Heart left ventricle (tissue), 16 donors: ENCODE measurements at regions not wholly inside any gene's neighbourhood (a gene's known extent, or its start where the extent isn't known, plus 50 kb on each side); places are given as distances from the start of the nearest gene placed in this dataset.

ENCODE experiments used
- ATAC-seq, 4 donors: fragments of 200-7000 bp; cut with Tn5 transposase; one replicate each; pipeline ENCODE4 v1.9.1; 2020 to 2022; ENCODE audit warnings: moderate library complexity in 4 of 4, mild to moderate bottlenecking in 3 of 4, moderate number of reproducible peaks in 1 of 4
- DNase-seq, 5 donors: peaks; one replicate each; pipeline ENCODE4 v3.0.0-alpha.2; 2020
- H3K27ac ChIP-seq, 12 donors: fragments of 200-600 bp; sonication (generic) in 4 of 12; one replicate each; pipeline versions ENCODE4 v1.5.0 to v1.8.0; 2016 to 2022; ENCODE audit warnings: mild to moderate bottlenecking in 2 of 12
- H3K27me3 ChIP-seq, 9 donors: fragments of 200-600 bp; sonication (generic) in 2 of 9; one replicate each; pipeline versions ENCODE4 v1.5.1 to v1.8.0; 2016 to 2022; ENCODE audit warnings: mild to moderate bottlenecking in 3 of 9
- H3K36me3 ChIP-seq, 9 donors: fragments of 200-600 bp; sonication (generic) in 2 of 9; one replicate each; pipeline versions ENCODE4 v1.5.0 to v1.8.0; 2018 to 2022; ENCODE audit warnings: mild to moderate bottlenecking in 2 of 9
- H3K4me1 ChIP-seq, 12 donors: fragments of 200-600 bp; sonication (generic) in 4 of 12; one replicate each; pipeline versions ENCODE4 v1.5.0 to v1.8.0; 2016 to 2022; ENCODE audit warnings: mild to moderate bottlenecking in 3 of 12
- H3K4me3 ChIP-seq, 12 donors: fragments of 200-600 bp; sonication (generic) in 4 of 12; one replicate each; pipeline versions ENCODE4 v1.5.0 to v1.8.0; 2017 to 2022; ENCODE audit warnings: mild to moderate bottlenecking in 9 of 12, moderate library complexity in 4 of 12
- H3K9me3 ChIP-seq, 12 donors: fragments of 200-600 bp; sonication (generic) in 4 of 12; one replicate each; pipeline versions ENCODE4 v1.5.0 to v1.8.0; 2016 to 2022; ENCODE audit warnings: mild to moderate bottlenecking in 1 of 12
- CTCF ChIP-seq, 12 donors: fragments of 200-600 bp; sonication (generic) in 4 of 12; IDR thresholded peaks; one replicate each; pipeline versions ENCODE4 v1.5.0 to v1.8.0; 2018 to 2022; ENCODE audit warnings: antibody characterized with exemption in 12 of 12, mild to moderate bottlenecking in 5 of 12
- POLR2A ChIP-seq, 2 donors: fragments of 450-650 bp; IDR thresholded peaks; one replicate each; pipeline ENCODE4 v1.6.1; 2017; ENCODE audit warnings: antibody characterized with exemption in 2 of 2, mild to moderate bottlenecking in 2 of 2, moderate library complexity in 2 of 2
- WGBS, 4 donors: extraction: QIAGEN DNeasy Blood & Tissue Kit in 2 of 4; methylation state at CpG; one replicate each; pipeline versions ENCODE4 v1.1.5 to v1.1.7; 2013 to 2018; 5-methylcytosine and 5-hydroxymethylcytosine counted together
- intact Hi-C, 10 donors: fragments of 100-400 bp; cut with DNase I; formaldehyde crosslinking; loops; one replicate each; pipeline versions ENCODE4 v1.11.1 to v1.14.2; 2022
- donor health status: ischemic (EF 13 %, LVEDD 7.1; RV severe dilation, severe dysfunction).
- donor health status: healthy with polysubstance abuse.
- donor health status: DM: no; HTN: yes; CAD: no.
- donor health status: DM: no; HTN: no; CAD: no.
- donor health status: ischemic (EF 25% LVEDD 6.9; RV normal size, moderate dysfunction).
- donor health status: ischemic (EF 25% LVEDD 5.7; RV mildly dilated, moderate dysfunction).
- donor health status: healthy.
- donor health status: DM: yes; HTN: yes; CAD: no.
- donor health status: ischemic (EF 35%, LVEDD 5.7; RV mildly dilated, moderate dysfunction).
- donor health status: nonischemic (EF 11% LVEDD 7.7; RV severe dilation, severe dysfunction).
- donor health status: DM: yes; HTN: yes; CAD: no.
- donor health status: PGD.
- donor health status: ischemic (EF 29% LVEDD 5.4; RV normal size, mild dysfunction).
- donor health status: nonischemic (EF 23%, LVEDD 6.1; RV moderate dilation, normal function).

- Histone ChIP-seq H3K4me1 (peaks cover 4 to 84% (median 40%) of the 10 kb centered on the region in 12 donors), H3K27ac (peak overlapping the region in 10 of 12 donors; percentile 76 to 98 (median 86)), H3K9me3 (no peaks in the 10 kb centered on the region), H3K36me3 (no peaks in the 10 kb centered on the region), H3K27me3 (no peaks in the 10 kb centered on the region), H3K4me3 (peak overlapping the region in 2 of 12 donors; percentile 9 to 22)
- intact Hi-C loops: loop anchor here in 6 of 10 donors (5.0 to 10.0 kb wide), 5 partner anchors 76 to 258 kb away; a partner anchor contains a TSS
- 33 to 37% (median 36%) methylated on average over 11 of the region's 11 CpGs for whole genome bisulfite sequencing, 4 donors
- DNase-seq (peak in 2 of 5 donors; percentile 31 to 65), ATAC-seq (peak in 1 of 4 donors; percentile 18)
- TF ChIP-seq POLR2A (IDR thresholded peaks at IDR 0.05): no peak
- TF ChIP-seq CTCF (IDR thresholded peaks at IDR 0.05): no peak
These were observed 244.1 kb downstream of the LOXHD1 start for GRCh38 chr18:46412916-46413315.

- 70 to 80% (median 75%) methylated on average over 3 of the region's 3 CpGs for WGBS, 4 donors
- Histone ChIP-seq H3K27ac (peak overlapping the region in 8 of 12 donors; percentile 78 to 95 (median 86)), H3K36me3 (no peaks in the 10 kb centered on the region), H3K4me3 (no peak overlapping the region), H3K9me3 (no peaks in the 10 kb centered on the region), H3K4me1 (peaks cover 4 to 83% (median 36%) of the 10 kb centered on the region in 12 donors), H3K27me3 (no peaks in the 10 kb centered on the region)
- TF ChIP-seq POLR2A (IDR thresholded peaks at IDR 0.05): no peak
- TF ChIP-seq CTCF (IDR thresholded peaks at IDR 0.05): no peak
- intact Hi-C loops: loop anchor here in 6 of 10 donors (5.0 to 10.0 kb wide), 5 partner anchors 76 to 259 kb away; a partner anchor contains a TSS
- no peak for DNase-seq
- no peak for ATAC-seq
These were observed 243.3 kb downstream of the LOXHD1 start for GRCh38 chr18:46413684-46414083.

- H3K4me3 ChIP-seq: no peak overlapping the region
- no peaks in the 10 kb centered on the region for H3K36me3 ChIP-seq
- WGBS, 4 donors: 42 to 64% (median 52%) methylated on average over 7 of the region's 7 CpGs
- ATAC-seq: no peak
- peaks cover 4 to 82% (median 40%) of the 10 kb centered on the region in 12 donors for H3K4me1 ChIP-seq
- H3K27ac ChIP-seq: peak overlapping the region in 2 of 12 donors; percentile 7 to 37
- no peak for TF ChIP-seq POLR2A (IDR thresholded peaks at IDR 0.05)
- no peak for TF ChIP-seq CTCF (IDR thresholded peaks at IDR 0.05)
- intact Hi-C loops: loop anchor here in 6 of 10 donors (5.0 to 10.0 kb wide), 6 partner anchors 67 to 260 kb away; a partner anchor contains a TSS
- H3K9me3 ChIP-seq: no peaks in the 10 kb centered on the region
- H3K27me3 ChIP-seq: no peaks in the 10 kb centered on the region
- no peak for DNase-seq
These were observed 242.2 kb downstream of the LOXHD1 start for GRCh38 chr18:46414863-46415262.

- TF ChIP-seq CTCF (IDR thresholded peaks at IDR 0.05) (no peak), POLR2A (IDR thresholded peaks at IDR 0.05) (no peak)
- no peak for DNase-seq
- Histone ChIP-seq H3K27ac (peak overlapping the region in 3 of 12 donors; percentile 22 to 41 (median 23)), H3K4me1 (peaks cover 4 to 77% (median 37%) of the 10 kb centered on the region in 12 donors), H3K9me3 (no peaks in the 10 kb centered on the region), H3K4me3 (no peak overlapping the region), H3K36me3 (no peaks in the 10 kb centered on the region), H3K27me3 (no peaks in the 10 kb centered on the region)
- intact Hi-C loops: loop anchor here in 4 of 10 donors (5.0 to 10.0 kb wide), 4 partner anchors 67 to 261 kb away; a partner anchor contains a TSS
- no peak for ATAC-seq
- WGBS, 4 donors: 78 to 87% (median 80%) methylated on average over 4 of the region's 4 CpGs
These were observed 241.3 kb downstream of the LOXHD1 start for GRCh38 chr18:46415532-46416252.
